Trophoblast cell (in vitro differentiated cells and primary cell): ENCODE measurements at regions not wholly inside any gene's neighbourhood (a gene's known extent, or its start where the extent isn't known, plus 50 kb on each side); places are given as distances from the start of the nearest gene placed in this dataset.

Experiments
- DNase-seq, 2 donors: peaks; one replicate each; pipeline ENCODE4 v3.0.0-alpha.2; 2016
- H2AFZ ChIP-seq: 2 replicates; pipeline ENCODE4 v1.6.1; 2013; ENCODE audit warnings: low read length, moderate library complexity, mild to moderate bottlenecking; ENCODE audit not compliant: insufficient read depth, poor library complexity
- H2AK5ac ChIP-seq: 2 replicates; pipeline ENCODE4 v1.6.1; 2013; ENCODE audit warnings: mild to moderate bottlenecking, low read length
- H2BK120ac ChIP-seq: 2 replicates; pipeline ENCODE4 v1.6.1; 2013; ENCODE audit warnings: low read length, mild to moderate bottlenecking, moderate library complexity; ENCODE audit not compliant: insufficient read depth, poor library complexity
- H2BK12ac ChIP-seq: 2 replicates; pipeline ENCODE4 v1.6.1; 2013; ENCODE audit warnings: mild to moderate bottlenecking, low read length, moderate library complexity
- H2BK5ac ChIP-seq: 2 replicates; pipeline ENCODE4 v1.6.1; 2013; ENCODE audit warnings: low read length, low read depth, moderate library complexity, mild to moderate bottlenecking; ENCODE audit not compliant: poor library complexity
- H3K14ac ChIP-seq: 2 replicates; pipeline ENCODE4 v1.6.1; 2013; ENCODE audit warnings: mild to moderate bottlenecking, low read length
- H3K18ac ChIP-seq: 2 replicates; pipeline ENCODE4 v1.6.1; 2013; ENCODE audit warnings: mild to moderate bottlenecking, low read length
- H3K23ac ChIP-seq: 2 replicates; pipeline ENCODE4 v1.6.1; 2013; ENCODE audit warnings: low read length
- H3K27ac ChIP-seq: 2 replicates; pipeline ENCODE4 v1.5.1; 2013; ENCODE audit warnings: low read depth, mild to moderate bottlenecking, inconsistent platforms, low read length, moderate library complexity
- H3K27me3 ChIP-seq: 2 replicates; pipeline ENCODE4 v1.6.1; 2013; ENCODE audit warnings: inconsistent platforms, mild to moderate bottlenecking, low read length, moderate library complexity; ENCODE audit not compliant: insufficient read depth
- H3K36me3 ChIP-seq, 2 experiments: 1 replicate in 1 of 2; 2 replicates in 1 of 2; pipeline ENCODE4 v1.6.1; 2013; ENCODE audit warnings: low read length in 2 of 2, mild to moderate bottlenecking in 2 of 2, moderate library complexity in 1 of 2; ENCODE audit not compliant: insufficient read depth in 2 of 2, control insufficient read depth in 1 of 2
- H3K4ac ChIP-seq: 2 replicates; pipeline ENCODE4 v1.6.1; 2013; ENCODE audit warnings: low read depth, mild to moderate bottlenecking, low read length, moderate library complexity
- H3K4me1 ChIP-seq, 2 experiments: 1 replicate in 1 of 2; 2 replicates in 1 of 2; pipeline ENCODE4 v1.6.1; 2013; ENCODE audit warnings: low read length in 2 of 2, mild to moderate bottlenecking in 2 of 2, moderate library complexity in 1 of 2; ENCODE audit not compliant: insufficient read depth in 2 of 2, control insufficient read depth in 1 of 2
- H3K4me2 ChIP-seq: 2 replicates; pipeline ENCODE4 v1.6.1; 2013; ENCODE audit warnings: inconsistent platforms, mild to moderate bottlenecking, low read length, moderate library complexity
- H3K4me3 ChIP-seq: 2 replicates; pipeline ENCODE4 v1.5.1; 2013; ENCODE audit warnings: mild to moderate bottlenecking, low read depth, low read length, inconsistent platforms
- H3K79me1 ChIP-seq: one replicate; pipeline ENCODE4 v1.6.1; 2013; ENCODE audit warnings: low read length
- H3K79me2 ChIP-seq: 2 replicates; pipeline ENCODE4 v1.6.1; 2013; ENCODE audit warnings: low read length, mild to moderate bottlenecking; ENCODE audit not compliant: control insufficient read depth, insufficient read depth, poor library complexity
- H3K9ac ChIP-seq: 2 replicates; pipeline ENCODE4 v1.6.1; 2013; ENCODE audit warnings: mild to moderate bottlenecking, low read length
- H3K9me3 ChIP-seq: 2 replicates; pipeline ENCODE4 v1.6.1; 2013; ENCODE audit warnings: low read depth, mild to moderate bottlenecking, control low read depth, inconsistent platforms, low read length; ENCODE audit not compliant: insufficient read depth
- H4K12ac ChIP-seq: 2 replicates; pipeline ENCODE4 v1.6.1; 2013; ENCODE audit warnings: low read depth, mild to moderate bottlenecking, low read length, moderate library complexity
- H4K8ac ChIP-seq: 2 replicates; pipeline ENCODE4 v1.6.1; 2013; ENCODE audit warnings: low read depth, mild to moderate bottlenecking, low read length, moderate library complexity
- H4K91ac ChIP-seq: one replicate; pipeline ENCODE4 v1.6.1; 2013; ENCODE audit warnings: low read depth, mild to moderate bottlenecking, low read length, moderate library complexity
- WGBS: extraction: QIAGEN DNeasy Blood & Tissue Kit; methylation state at CpG from one replicate; pipeline ENCODE4 v1.1.7; 2013; ENCODE audit warnings: missing lambda C conversion rate; ENCODE audit not compliant: insufficient read length, insufficient coverage; ENCODE audit errors: extremely low coverage; 5-methylcytosine and 5-hydroxymethylcytosine counted together

DNA sequence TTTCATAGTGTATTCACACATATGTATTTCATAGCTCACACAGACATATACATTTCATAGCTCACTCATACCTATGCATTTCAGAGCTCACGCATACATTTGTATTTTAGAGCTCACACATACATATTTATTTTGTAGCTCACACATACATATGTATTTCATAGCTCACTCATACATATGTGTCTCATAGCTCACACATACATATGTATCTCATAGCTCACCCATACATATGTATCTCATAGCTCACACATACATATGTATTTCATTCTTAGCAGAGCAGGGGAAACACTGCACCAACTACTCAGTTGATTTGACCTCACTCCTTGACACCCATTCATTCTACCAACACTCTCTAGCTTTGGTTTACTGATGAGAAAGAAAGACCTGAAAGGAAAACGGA is 713.6 kb downstream of the QKI start:
- no peaks in the 10 kb centered on the region for H3K9me3 ChIP-seq
- no peak overlapping the region for H2BK12ac ChIP-seq
- H3K9ac ChIP-seq: no peak overlapping the region
- H3K14ac ChIP-seq: no peak overlapping the region
- H2AK5ac ChIP-seq: no peak overlapping the region
- H3K79me2 ChIP-seq: no peaks in the 10 kb centered on the region
- H4K91ac ChIP-seq: no peak overlapping the region
- H3K79me1 ChIP-seq: no peaks in the 10 kb centered on the region
- H4K12ac ChIP-seq: no peak overlapping the region
- H3K27ac ChIP-seq: no peak overlapping the region
- no peak overlapping the region for H2AFZ ChIP-seq
- no peak overlapping the region for H4K8ac ChIP-seq
- no peak overlapping the region for H3K4ac ChIP-seq
- no peak overlapping the region for H2BK5ac ChIP-seq
- no peaks in the 10 kb centered on the region for H3K4me1 ChIP-seq
- H3K27me3 ChIP-seq: no peaks in the 10 kb centered on the region
- no peak overlapping the region for H3K18ac ChIP-seq
- no peak for DNase-seq
- no peak overlapping the region for H3K4me2 ChIP-seq
- no peaks in the 10 kb centered on the region for H3K36me3 ChIP-seq
- H3K4me3 ChIP-seq: no peak overlapping the region
- no peak overlapping the region for H3K23ac ChIP-seq
- WGBS: no CpG with 5 or more reads among the region's 2 CpGs
- no peak overlapping the region for H2BK120ac ChIP-seq

DNA sequence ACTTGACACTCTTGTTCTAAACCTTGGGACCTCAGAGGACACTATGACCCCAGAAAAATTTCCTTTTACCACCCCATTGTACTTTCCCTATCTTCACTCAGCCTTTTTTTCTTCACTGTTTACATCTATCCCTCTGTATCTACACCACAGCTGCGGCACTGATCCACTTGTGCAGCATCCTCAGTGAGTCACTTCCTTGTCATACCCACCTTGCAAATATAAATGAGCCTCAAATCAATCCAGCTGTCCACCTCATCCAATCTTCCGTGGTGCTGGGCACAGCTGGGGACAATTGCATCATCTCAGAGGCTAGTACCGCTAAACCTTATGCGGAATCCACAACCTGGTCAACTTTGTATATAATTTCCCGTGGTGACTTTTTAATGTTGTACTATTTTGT is 710.5 kb downstream of the QKI start:
- Histone ChIP-seq H3K23ac (no peak overlapping the region), H2BK120ac (no peak overlapping the region), H3K9ac (no peak overlapping the region), H3K27me3 (no peaks in the 10 kb centered on the region), H3K4me1 (no peaks in the 10 kb centered on the region), H3K14ac (no peak overlapping the region), H3K79me1 (no peaks in the 10 kb centered on the region), H4K12ac (no peak overlapping the region), H4K8ac (no peak overlapping the region), H4K91ac (no peak overlapping the region), H2AK5ac (no peak overlapping the region), H2AFZ (no peak overlapping the region), H3K18ac (no peak overlapping the region), H3K4me2 (no peak overlapping the region), H3K9me3 (no peaks in the 10 kb centered on the region), H3K4me3 (no peak overlapping the region), H3K27ac (no peak overlapping the region), H3K79me2 (no peaks in the 10 kb centered on the region), H3K36me3 (no peaks in the 10 kb centered on the region), H2BK12ac (no peak overlapping the region), H3K4ac (no peak overlapping the region), H2BK5ac (no peak overlapping the region)
- DNase-seq: no peak
- no CpG with 5 or more reads among the region's 5 CpGs for WGBS

DNA sequence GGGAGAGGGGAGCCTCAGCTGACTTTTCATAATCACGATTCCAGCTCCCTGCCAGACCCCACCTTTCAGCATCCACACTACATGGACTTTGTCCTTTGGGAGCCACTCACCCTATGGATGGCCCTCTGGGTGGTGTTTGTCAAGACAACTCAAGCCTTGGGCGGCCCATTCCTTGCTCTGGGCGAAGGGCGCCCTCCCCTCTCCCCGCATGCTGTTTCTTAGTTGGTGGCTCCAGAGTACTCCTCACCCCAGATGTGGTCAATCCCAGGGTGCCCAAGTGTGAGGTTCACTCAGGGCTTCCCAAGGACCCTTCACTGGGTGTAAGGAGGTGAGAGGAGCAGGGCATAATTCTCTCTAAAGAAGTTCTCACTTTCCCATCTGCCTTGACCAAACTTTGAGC is 710.0 kb downstream of the QKI start:
- no peaks in the 10 kb centered on the region for H3K9me3 ChIP-seq
- no peak overlapping the region for H3K4me3 ChIP-seq
- no peak overlapping the region for H4K91ac ChIP-seq
- no peak overlapping the region for H2AFZ ChIP-seq
- WGBS: no CpG with 5 or more reads among the region's 5 CpGs
- no peak for DNase-seq
- H3K79me1 ChIP-seq: no peaks in the 10 kb centered on the region
- H2BK12ac ChIP-seq: no peak overlapping the region
- no peak overlapping the region for H2AK5ac ChIP-seq
- H3K4me1 ChIP-seq: no peaks in the 10 kb centered on the region
- H4K12ac ChIP-seq: no peak overlapping the region
- H3K23ac ChIP-seq: no peak overlapping the region
- H3K79me2 ChIP-seq: no peaks in the 10 kb centered on the region
- no peaks in the 10 kb centered on the region for H3K36me3 ChIP-seq
- H3K14ac ChIP-seq: no peak overlapping the region
- no peak overlapping the region for H2BK120ac ChIP-seq
- no peak overlapping the region for H3K27ac ChIP-seq
- H3K27me3 ChIP-seq: no peaks in the 10 kb centered on the region
- H3K4ac ChIP-seq: no peak overlapping the region
- no peak overlapping the region for H3K18ac ChIP-seq
- H4K8ac ChIP-seq: no peak overlapping the region
- no peak overlapping the region for H2BK5ac ChIP-seq
- no peak overlapping the region for H3K9ac ChIP-seq
- no peak overlapping the region for H3K4me2 ChIP-seq

DNA sequence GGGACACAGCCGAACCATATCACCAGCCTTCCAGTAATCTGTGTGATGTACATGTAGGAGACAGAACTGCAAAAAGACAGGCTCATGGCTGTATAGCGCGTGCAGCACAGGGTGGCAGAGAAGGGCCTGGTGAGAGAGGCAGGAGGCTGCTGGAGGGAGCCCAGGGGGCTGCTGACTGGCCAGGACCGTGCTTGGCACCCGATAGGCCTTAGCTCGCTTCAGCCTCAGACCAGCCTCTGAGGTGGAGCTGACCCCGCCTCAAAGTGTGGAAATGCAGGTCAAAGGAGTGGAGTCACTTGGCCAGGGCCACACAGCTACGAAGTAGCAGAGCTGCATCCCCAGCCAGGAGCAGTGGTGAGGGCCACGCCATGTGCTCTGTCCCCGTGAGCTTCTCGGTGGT is 707.6 kb downstream of the QKI start:
- H4K8ac ChIP-seq: no peak overlapping the region
- H4K12ac ChIP-seq: no peak overlapping the region
- H3K9ac ChIP-seq: no peak overlapping the region
- no peak overlapping the region for H2AFZ ChIP-seq
- no peak overlapping the region for H2BK5ac ChIP-seq
- H3K4ac ChIP-seq: no peak overlapping the region
- no peaks in the 10 kb centered on the region for H3K79me1 ChIP-seq
- H2BK12ac ChIP-seq: no peak overlapping the region
- H3K4me3 ChIP-seq: peak overlapping the region; percentile 4
- no peak overlapping the region for H2BK120ac ChIP-seq
- WGBS: no CpG with 5 or more reads among the region's 11 CpGs
- H3K27ac ChIP-seq: no peak overlapping the region
- no peaks in the 10 kb centered on the region for H3K27me3 ChIP-seq
- H3K4me2 ChIP-seq: no peak overlapping the region
- no peak overlapping the region for H3K18ac ChIP-seq
- H3K4me1 ChIP-seq: no peaks in the 10 kb centered on the region
- no peak overlapping the region for H4K91ac ChIP-seq
- no peak overlapping the region for H2AK5ac ChIP-seq
- H3K14ac ChIP-seq: no peak overlapping the region
- no peaks in the 10 kb centered on the region for H3K9me3 ChIP-seq
- no peaks in the 10 kb centered on the region for H3K79me2 ChIP-seq
- H3K36me3 ChIP-seq: no peaks in the 10 kb centered on the region
- no peak for DNase-seq
- H3K23ac ChIP-seq: no peak overlapping the region
